ENCODE measurements at regions not wholly inside any gene's neighbourhood (a gene's known extent, or its start where the extent isn't known, plus 50 kb on each side); places are given as distances from the start of the nearest gene placed in this dataset.

GRCh38 chr10:21363092-21363730, 162.3 kb downstream of the SKIDA1 start:
- TSS peak; percentile 60 for BruUV-seq (replicated peaks)
- no peaks in the 10 kb centered on the region for H3K36me3 ChIP-seq (ENCODE audit: control insufficient read depth, insufficient read depth, low read length)
- ChIA-PET POLR2A (interaction anchor here (0.5 to 1.1 kb wide), 5 partner anchors 10 to 194 kb away, joined by 3 to 4 read pairs (median 3); no protein-coding TSS in a partner anchor), CTCF (no interaction called here)
- DNase-seq (ENCODE audit: low read depth, low spot score): no peak
- ATAC-seq: no peak
- TF ChIP-seq CTCF (IDR thresholded peaks at IDR 0.05) (no peak), POLR2AphosphoS5 (IDR thresholded peaks at IDR 0.05; ENCODE audit: low read depth, low read length) (no peak), TCF7L2 (IDR thresholded peaks at IDR 0.05; ENCODE audit: low read depth, low read length) (no peak), REST (IDR thresholded peaks at IDR 0.05; ENCODE audit: insufficient read depth in 1 of 2, low read depth in 2 of 2, low read length in 1 of 2) (no peak)
- no peaks in the 10 kb centered on the region for H3K9me3 ChIP-seq (ENCODE audit: control insufficient read depth, insufficient read depth, low read depth, low read length)
- H3K4me3 ChIP-seq (ENCODE audit: low read depth in 2 of 2, low read length in 2 of 2): no peak overlapping the region; a peak in 1 of 4 replicates
- peak overlapping the region; percentile 99 for H3K27ac ChIP-seq (ENCODE audit: low read length)
- in situ Hi-C loops (cut with HindIII; ENCODE audit: low pct_unique_long_range_greater_than_20kb, low sequenced_read_pairs): no loop called here
- peaks cover 34% of the 10 kb centered on the region for H3K4me1 ChIP-seq (ENCODE audit: control insufficient read depth, insufficient read depth, low read length)
- no peaks in the 10 kb centered on the region for H3K27me3 ChIP-seq (ENCODE audit: control insufficient read depth, insufficient read depth, low read length)
- intact Hi-C loops (cut with micrococcal nuclease; ENCODE audit: unreplicated experiment): loop anchor here (10.0 kb wide), 2 partner anchors 68 to 132 kb away; no protein-coding TSS in a partner anchor

GRCh38 chr10:21359202-21359601, 166.3 kb downstream of the SKIDA1 start:
- Histone ChIP-seq H3K36me3 (ENCODE audit: control insufficient read depth, insufficient read depth, low read length) (no peaks in the 10 kb centered on the region), H3K4me1 (ENCODE audit: control insufficient read depth, insufficient read depth, low read length) (peaks cover 34% of the 10 kb centered on the region), H3K27me3 (ENCODE audit: control insufficient read depth, insufficient read depth, low read length) (no peaks in the 10 kb centered on the region), H3K27ac (ENCODE audit: low read length) (peak overlapping the region; percentile 99), H3K9me3 (ENCODE audit: control insufficient read depth, insufficient read depth, low read depth, low read length) (no peaks in the 10 kb centered on the region), H3K4me3 (ENCODE audit: low read depth in 2 of 2, low read length in 2 of 2) (no peak overlapping the region)
- ChIA-PET POLR2A (no interaction called here), CTCF (no interaction called here)
- intact Hi-C loops (cut with micrococcal nuclease; ENCODE audit: unreplicated experiment) (no loop called here), in situ Hi-C loops (cut with HindIII; ENCODE audit: low pct_unique_long_range_greater_than_20kb, low sequenced_read_pairs) (no loop called here)
- DNase-seq (ENCODE audit: low read depth, low spot score): no peak
- TF ChIP-seq CTCF (IDR thresholded peaks at IDR 0.05): no peak
- peak; percentile 48; the same call in 1 of the 2 replicates for TF ChIP-seq POLR2AphosphoS5 (IDR thresholded peaks at IDR 0.05; ENCODE audit: low read depth, low read length)
- TF ChIP-seq TCF7L2 (IDR thresholded peaks at IDR 0.05; ENCODE audit: low read depth, low read length): peak; percentile 80
- ATAC-seq: peak; percentile 46
- no TSS peak for BruUV-seq (replicated peaks)
